GM13976 (cell line): ENCODE measurements at regions not wholly inside any gene's neighbourhood (a gene's known extent, or its start where the extent isn't known, plus 50 kb on each side); places are given as distances from the start of the nearest gene placed in this dataset.
"Not testable (repeated sequence)": the region's sequence is repeated elsewhere in the genome, so short reads cannot be mapped to it uniquely, and the experiment has no call there.

Experiments
- DNase-seq: peaks from one replicate; pipeline ENCODE4 v3.0.0; 2012; ENCODE audit warnings: low spot score
- in situ Hi-C: fragments of 300-500 bp; cut with MboI; formaldehyde crosslinking; loops from one replicate; pipeline ENCODE4 v1.12.0; 2022; ENCODE audit warnings: low sequenced_read_pairs, mixed read lengths, inconsistent platforms; ENCODE audit not compliant: unreplicated experiment
- TF ChIP-seq, protein P1 (sequence below): IDR thresholded peaks from 2 replicates; pipeline ENCODE4 v1.5.1; 2012; ENCODE audit warnings: borderline replicate concordance, mild to moderate bottlenecking; ENCODE audit not compliant: insufficient read depth; ENCODE audit errors: extremely low read depth, missing control alignments, control extremely low read depth

- TF ChIP-seq, protein P1, sequence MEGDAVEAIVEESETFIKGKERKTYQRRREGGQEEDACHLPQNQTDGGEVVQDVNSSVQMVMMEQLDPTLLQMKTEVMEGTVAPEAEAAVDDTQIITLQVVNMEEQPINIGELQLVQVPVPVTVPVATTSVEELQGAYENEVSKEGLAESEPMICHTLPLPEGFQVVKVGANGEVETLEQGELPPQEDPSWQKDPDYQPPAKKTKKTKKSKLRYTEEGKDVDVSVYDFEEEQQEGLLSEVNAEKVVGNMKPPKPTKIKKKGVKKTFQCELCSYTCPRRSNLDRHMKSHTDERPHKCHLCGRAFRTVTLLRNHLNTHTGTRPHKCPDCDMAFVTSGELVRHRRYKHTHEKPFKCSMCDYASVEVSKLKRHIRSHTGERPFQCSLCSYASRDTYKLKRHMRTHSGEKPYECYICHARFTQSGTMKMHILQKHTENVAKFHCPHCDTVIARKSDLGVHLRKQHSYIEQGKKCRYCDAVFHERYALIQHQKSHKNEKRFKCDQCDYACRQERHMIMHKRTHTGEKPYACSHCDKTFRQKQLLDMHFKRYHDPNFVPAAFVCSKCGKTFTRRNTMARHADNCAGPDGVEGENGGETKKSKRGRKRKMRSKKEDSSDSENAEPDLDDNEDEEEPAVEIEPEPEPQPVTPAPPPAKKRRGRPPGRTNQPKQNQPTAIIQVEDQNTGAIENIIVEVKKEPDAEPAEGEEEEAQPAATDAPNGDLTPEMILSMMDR, result no peak
- no peak for DNase-seq
- in situ Hi-C loops, result no loop called here
Measured at GRCh38 chr11:121368364-121369240, 76.0 kb downstream of the SC5D start.

- in situ Hi-C loops, result no loop called here
- TF ChIP-seq, protein P1, result no peak
- DNase-seq, result no peak
Measured at GRCh38 chr11:121369366-121369765, 76.8 kb downstream of the SC5D start.

DNA sequence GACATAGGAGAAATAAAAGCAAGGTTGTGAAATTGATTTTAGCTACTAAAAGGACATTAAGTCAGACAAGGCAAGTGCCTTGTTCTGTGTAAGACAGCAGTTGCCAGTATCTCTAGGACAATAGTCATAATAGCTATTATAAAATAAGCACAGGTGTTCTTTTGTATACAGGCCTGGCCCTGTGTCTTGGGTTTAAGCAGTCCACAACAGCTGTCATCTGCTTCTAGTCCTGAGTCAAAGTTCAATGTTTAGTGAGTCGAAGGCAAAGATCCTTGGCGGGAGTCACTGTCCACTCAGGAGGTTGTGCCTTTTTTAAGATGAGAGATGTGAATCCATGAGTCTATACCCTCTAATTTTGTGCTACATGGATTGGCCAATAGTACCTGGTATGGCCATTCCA is 79.5 kb downstream of the SC5D start:
- TF ChIP-seq, protein P1, result no peak
- DNase-seq, result no peak
- in situ Hi-C loops, result no loop called here

GRCh38 chr11:121372671-121373429 is 79.3 kb upstream of the SORL1 start:
- DNase-seq, result peak; percentile 36
- in situ Hi-C loops, result no loop called here
- TF ChIP-seq, protein P1, result no peak

DNA sequence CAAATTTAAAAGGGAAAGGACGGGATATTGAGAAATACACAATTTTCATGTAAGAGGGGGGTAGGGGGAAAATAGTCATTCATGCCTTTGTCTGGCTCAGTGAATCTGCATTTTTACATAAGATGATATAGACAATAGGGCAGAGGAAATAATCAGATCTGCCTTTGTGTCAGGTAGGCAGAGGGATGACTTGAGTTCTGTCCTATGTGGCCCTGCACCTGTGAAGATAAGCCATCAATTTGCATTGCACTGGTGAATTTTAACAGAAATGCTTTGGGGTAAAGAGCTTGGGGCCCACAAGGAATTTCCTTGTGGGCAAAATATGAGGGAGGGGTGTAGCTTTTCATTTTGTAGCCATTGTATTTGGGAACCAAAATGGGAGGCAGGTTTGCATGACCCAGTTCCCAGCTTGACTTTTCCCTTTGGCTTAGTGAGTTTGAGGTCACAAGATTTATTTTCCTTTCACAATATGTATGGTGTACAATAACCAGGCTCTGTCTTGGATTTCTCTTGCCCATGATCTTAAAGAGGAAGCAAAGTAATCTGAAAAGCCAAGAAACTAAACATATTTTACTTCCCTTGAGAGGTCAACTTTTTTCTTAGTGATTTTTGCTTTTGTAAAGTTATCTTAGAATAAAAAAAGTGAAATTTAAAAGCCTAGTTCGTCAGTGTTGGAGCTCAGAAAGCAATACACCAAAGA is 77.7 kb upstream of the SORL1 start:
- in situ Hi-C loops, result no loop called here
- TF ChIP-seq, protein P1, result no peak
- no peak for DNase-seq

- TF ChIP-seq, protein P1, result no peak
- no peak for DNase-seq
- in situ Hi-C loops, result no loop called here
Measured at GRCh38 chr11:121376130-121376529, 76.0 kb upstream of the SORL1 start.

- DNase-seq, in situ Hi-C loops: not testable (repeated sequence)
Measured at GRCh38 chr11:121379145-121379810, 72.8 kb upstream of the SORL1 start.
